ENCODE measurements at regions not wholly inside any gene's neighbourhood (a gene's known extent, or its start where the extent isn't known, plus 50 kb on each side); places are given as distances from the start of the nearest gene placed in this dataset.
"Not testable (repeated sequence)": the region's sequence is repeated elsewhere in the genome, so short reads cannot be mapped to it uniquely, and the experiment has no call there.

DNA sequence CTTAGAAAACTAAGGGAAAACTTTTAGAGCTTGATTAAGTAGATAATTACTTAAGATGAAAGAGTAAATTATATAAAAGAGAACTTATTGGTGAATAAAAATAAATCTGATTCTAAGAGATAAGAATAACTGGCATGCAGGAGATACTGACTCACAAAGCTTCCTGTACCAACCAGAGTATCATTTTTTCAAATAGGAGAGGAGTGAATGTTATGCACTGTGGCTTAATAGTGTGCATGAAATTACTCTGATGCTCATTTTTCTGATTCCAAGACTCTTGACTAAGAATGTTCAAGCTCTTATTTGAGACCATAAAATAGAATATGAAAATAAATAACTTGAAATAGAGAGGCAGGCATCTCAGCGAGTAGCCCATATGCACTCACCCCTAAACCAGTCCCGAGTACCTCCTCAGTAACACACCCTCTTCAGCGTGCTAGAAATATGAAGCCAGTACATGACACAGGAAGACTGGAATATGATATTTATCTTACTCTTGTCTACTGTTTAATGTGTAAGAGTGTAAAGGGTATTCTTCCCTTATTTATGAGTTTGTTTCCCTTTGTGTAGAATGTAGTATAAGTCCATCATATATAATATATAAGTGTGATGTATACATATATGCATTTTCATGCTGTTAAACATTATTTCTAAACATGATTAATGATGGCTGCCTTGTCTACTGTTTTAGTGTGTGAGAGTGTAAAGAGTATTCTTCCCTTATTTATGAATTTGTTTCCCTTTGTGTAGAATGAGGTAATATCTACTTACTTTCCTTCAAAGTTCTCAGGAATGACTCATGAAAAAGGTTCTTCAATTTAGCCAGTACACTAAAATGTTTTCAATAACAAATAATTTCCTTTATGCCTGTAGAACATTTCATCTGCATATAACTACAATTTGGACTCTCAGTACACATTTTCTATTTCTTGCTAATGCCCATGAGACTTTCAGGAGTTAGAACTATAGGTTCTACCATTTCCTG lies 99.2 kb upstream of the PALMD start:
- no peak for DNase-seq

DNA sequence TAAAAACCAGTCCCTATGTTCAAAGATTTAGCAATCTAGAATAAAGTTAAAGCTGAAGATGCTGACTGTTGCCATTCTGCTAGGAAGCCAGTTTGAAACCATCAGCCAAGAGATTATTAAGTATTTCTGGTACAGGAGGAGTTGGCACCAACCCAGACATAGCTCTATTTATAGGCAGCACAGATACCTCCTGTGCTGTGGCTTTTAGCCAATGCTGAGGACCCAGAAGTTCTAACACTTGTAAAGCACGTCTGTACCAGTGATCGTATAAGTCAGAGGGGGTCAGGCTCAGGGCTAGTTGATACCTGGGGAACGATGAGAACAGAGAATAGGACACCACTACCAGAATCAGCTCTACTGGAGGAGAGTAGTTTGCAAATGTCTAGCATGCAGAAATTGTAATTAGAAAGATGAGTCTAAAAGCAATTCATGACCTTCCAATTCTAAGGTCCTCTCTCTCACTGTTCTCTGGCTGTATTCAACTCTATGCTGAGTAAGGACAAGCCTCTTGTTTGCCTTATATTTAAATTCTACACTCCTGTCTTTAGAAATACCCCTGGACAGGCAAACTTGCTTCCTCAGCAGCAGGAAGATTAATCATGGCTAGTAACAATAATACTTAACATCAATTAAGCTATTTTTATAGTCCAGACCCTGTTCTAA lies 96.8 kb upstream of the PALMD start:
- DNase-seq = peak; percentile 93

DNA sequence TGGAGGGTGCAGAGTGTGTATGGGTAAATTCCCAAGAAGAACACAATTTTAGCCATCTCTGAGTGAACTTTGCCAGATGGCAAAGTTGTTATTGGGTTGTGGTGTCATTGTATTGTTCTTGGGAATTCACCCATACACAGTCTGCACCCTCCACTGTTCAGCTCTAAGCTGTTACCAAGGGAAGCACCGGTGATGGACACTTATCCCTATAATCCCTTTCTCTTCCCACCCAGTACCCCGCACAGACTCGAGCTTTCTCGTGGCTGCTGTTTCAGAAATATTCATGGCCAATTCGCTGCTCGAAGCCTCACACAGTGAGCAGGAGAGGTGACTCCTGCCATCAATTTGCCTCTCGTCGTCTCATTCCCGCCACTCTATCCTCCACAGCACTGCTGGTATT lies 95.7 kb upstream of the PALMD start:
- no peak for DNase-seq

DNA sequence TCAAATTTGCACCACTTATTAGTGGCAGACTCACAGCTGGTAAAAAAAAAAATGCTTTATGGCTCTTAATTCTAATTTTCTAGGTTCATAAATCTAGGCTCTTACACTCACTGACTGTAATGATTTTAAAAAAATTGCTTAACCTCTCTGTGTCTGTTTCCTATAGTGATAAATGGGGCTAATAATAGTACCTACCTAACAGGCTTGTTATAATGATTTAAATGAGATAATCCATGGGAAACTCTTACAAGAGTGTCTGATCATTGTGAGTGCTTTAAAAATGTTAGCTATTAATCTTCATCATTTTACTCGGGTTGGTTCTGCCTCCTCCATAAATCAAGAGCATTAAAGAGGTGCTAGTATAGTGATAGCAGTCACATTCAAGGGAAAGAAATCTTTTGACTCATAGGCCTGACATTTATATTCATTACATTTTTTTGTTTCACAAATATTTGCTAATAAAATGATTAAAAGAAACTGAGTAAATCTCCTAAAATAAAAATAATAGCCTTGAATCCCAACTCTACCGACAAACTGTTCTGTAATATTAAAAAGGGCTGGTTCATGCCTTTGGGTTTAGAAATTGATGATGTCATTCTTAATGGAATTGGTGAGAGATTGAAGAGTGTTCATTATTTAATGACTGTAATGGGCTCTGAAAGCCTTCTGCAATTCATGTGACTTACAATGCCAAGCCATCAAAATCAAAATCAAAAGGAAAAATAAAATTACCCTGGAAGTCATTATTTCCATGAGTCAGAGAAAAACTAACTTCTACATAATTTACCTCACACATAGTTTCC lies 93.9 kb upstream of the PALMD start:
- DNase-seq = no peak

DNA sequence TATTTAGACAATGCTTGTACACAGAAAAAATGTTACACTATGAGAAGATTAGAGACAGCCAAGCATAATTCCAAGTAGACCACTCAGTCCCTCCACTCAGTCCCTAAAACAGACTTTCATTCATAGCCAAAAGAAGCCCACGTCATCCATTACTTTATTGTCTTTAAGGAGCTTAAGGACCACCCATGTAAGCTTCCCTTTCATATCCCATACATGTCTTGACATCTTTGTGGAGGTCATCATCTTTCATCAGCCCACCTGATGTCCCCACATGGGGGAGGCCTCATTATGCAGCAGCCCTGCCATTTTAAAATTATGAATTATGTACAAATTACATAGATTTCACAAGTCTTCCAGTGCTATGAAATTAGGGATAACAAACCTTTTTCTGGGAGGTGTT lies 92.6 kb upstream of the PALMD start:
- DNase-seq = no peak

DNA sequence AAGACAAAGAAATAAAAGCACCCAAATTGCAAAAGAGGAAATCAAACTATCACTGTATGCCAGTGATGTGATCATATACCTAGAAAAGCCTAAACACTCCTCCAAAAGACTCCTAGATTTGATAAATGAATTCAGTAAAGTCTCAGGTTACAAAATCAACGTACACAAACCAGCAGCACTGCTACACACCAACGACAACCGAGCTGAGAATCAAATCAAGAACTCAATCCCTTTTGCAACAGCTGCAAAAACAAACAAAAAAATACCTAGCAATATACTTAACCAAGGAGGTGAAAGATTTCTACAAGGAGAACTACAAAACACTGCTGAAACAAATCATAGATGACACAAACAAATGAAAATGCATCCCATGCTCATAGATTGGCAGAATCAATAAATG lies 92.1 kb upstream of the PALMD start:
- not testable (repeated sequence) for DNase-seq

DNA sequence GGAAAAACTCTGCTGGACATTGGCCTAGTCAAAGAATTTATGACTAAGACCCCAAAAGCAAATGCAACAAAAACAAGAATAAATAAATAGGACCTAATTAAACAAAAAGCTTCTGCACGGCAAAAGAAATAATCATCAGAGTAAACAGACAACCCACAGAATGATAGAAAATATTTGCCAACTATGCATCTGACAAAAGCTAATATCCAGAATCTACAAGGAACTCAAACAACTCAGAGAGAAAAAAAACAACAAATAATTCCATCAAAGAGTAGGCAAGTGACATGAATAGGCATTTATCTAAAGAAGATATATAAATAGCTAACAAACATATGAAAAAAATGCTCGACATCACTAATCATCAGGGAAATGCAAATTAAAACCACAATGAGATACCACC lies 91.2 kb upstream of the PALMD start:
- no peak for DNase-seq

DNA sequence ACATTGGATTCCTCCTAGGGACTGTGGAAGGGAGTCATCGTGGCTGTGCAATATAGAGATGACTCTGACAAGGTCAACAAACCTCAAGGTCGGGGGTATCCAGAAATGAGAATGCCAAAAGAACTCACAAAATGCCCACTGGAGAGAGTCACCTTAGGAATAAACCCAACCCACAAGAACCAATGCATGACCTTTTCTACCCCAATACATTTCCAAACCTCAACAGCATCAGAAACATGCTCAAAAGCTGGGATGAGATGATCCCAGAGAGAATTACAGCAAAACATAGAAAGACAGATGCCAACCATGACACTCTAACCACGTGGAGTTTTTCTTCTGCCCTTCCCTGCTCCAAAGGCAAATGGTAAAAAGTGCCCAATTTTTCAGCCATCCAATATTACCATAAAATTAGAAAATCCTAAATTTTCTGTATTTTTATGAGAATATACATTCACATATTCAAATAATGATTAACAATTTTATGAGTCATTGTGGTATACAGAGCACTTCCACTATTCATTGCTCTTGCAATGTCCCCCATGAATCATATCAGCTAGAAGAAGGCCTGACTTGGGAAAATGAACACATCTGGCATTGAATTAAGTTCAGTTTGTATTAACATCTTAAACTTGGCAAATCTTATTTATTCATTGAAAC lies 88.2 kb upstream of the PALMD start:
- DNase-seq = no peak

DNA sequence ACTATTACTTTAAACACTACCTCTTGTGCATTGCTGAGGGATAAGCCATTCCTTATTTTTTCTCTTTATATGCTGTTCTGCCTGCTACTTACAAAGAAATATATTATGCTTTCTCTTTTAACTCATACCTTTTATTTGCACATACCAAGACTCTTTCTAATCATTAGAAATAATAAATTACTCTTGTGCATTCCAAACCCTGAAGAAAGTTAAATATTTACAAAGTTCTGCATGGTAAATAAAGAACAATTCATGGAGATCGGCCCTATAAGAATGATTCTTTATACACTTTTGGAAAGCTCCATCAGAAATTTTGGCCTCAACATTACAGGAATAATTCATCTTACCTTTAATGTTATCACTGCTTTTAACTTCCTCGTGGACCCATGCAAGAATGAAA lies 86.7 kb upstream of the PALMD start:
- DNase-seq = no peak

DNA sequence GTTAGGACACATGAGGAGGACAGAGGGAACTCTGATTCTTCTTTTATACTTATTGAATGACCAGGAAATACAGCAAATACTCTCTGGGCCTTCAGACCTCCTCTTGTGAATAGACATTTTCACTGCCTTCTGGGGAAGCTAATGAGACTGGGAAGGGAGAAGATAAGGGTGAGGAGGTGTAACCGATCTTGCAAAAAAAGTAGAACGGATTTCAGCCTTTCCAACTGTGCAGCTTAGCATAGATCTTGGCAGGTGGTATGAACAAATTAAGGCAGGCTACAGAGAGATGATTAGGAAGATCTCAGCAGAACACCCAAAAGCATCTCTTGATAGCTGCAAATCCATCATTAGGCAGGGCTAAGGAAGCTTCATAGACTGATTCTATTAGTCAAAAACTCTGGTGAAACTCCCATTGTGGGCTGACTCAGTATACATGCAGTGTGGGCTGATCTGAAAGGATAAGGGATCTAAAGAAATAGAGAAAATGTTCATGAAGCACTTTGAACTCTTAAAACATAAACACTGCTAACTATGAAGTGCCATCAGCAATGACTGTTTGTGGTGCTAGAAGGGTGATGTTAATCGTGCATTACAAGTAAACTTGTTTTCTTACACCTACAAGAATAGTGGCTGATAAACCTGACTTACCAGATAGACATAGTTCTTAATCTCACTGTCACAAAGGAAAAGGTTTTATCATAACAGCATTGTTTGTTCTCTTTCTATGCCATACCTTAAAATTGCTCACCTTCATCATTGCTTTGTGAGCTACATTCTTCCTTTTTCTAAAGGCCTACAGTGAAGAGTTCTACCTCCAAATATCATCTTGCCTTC lies 85.5 kb upstream of the PALMD start:
- no peak for DNase-seq

DNA sequence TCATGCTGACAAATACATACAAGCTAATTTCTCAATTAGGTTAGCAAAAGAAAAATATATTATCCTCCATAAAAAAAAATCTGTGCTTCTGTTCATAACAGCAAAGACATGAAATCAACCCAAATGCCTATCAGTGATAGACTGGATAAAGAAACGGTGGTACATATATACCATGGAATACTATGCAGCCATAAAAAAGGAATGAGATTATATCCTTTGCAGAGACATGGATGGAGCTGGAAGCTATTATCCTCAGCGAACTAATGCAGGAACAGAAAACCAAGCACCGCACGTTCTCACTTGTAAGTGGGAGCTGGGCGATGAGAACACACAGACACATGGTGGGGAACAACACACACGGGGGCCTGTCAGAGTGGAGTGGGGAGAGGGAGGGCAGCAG lies 84.0 kb upstream of the PALMD start:
- DNase-seq = no peak

DNA sequence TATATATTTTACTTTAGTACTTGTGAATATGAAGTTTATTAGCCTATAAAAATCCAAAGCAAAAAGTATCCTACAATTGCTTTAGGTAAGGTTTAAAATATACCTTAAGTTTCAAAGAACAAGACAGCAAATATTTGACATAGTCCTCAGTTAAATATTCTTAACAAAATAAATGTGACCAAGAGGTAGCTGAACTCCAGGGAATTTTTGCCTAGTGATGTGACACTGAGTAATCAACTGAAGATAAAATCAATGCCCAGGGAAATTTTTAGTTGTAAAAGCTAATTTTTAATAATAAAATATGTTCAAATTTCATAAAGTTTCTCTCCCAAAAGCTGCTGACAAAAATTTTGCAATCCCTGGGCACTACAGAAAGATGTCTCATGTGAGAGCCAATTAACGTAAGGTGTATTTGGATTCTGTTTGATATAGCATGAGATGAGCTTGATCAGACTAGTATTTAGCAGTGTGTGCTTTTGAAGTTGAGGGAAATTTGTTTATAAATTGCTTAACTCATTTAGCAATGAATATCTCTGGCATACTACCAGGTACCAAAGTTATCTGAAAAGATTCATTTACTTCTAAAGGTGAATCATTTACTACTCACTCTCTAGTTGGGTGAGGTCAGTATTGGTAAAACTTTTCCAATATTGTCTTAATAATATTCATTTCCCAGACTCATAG lies 80.2 kb upstream of the PALMD start:
- no peak for DNase-seq

DNA sequence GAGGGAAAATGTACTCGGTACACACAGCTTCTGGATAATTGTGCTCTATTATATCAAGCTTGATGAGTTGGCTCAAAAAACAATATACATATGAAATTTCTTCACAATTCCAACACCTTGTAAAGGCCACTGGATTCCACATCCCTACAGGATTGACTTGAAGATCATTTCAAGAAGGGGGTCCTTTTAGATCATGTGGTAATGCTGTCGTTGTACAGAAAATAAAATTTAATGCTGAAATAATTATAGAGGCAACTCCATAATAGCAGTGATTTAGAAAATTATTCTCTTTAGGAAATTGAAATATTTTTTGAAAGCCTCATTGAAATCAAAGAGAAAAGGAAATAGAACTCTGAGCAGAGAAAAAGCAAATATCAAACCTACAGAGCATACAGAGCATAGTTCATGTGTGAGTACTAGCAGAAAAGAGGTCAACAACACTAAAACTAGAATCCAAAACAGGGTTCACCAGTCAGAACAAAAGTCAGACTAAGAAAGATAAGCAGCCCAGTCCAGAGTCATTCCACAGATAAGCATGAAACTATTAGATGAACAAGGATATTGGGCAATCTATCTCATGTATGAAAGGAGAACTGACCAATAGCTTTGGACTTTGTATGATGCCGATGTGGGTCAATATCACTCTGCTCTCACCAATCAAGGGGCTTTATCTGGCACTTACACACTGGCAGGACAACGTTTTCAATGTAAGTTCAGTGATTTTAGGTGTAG lies 79.5 kb upstream of the PALMD start:
- DNase-seq = no peak

DNA sequence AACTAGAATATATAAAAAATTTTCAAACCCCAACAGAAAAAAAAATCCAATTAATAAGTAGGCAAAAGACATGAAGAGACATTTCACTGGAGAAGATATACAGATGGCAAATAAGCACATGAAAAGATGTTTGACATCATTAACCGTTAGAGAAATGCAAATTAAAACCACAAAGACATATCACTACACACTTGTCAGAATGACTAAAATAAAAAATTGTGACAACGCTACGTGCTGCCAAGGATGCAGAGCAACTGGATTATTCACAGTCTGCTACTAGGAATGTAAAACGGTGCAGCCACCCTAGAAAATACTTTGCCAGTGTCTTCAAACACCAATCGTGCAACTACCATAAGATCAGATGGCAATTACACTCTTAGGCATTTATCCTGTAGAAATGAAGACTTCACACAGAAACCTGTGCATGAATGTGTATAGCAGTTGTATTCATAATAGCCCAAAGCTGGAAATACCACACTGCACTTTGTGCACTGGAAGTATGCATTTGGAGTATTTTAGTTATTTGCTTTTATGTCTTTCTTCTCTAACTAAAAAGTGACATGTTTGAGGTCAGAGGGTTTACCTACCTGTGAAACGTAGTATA lies 75.3 kb upstream of the PALMD start:
- no peak for DNase-seq

DNA sequence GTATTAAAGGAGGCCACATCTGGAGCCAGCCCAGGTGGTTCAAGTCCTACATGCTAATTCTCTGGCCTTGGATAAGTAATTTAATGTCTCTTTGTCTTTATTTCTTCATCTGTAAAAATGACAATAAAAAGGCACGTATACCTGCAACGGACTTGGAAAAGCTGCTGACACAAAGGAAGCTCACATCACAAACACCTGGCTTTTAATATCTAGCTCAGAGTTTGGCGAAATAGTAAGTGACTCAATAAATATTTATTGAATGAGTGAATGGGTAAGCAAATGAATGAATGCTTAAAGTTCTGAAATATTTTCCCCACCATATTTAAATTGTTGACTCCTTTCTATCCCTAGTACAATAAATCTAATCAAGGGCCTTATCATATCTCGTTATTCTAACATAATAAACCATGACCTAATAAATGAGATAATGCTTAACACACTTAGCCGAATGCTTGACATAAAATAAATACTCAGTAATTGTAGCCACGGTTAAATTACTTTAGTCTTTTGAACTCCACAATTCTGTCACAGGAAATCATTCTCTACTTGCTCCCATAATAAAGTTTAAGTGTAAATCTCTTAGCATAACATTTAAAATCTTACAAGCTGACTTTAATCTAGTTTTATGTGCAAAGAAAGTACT lies 74.7 kb upstream of the PALMD start:
- DNase-seq = no peak

DNA sequence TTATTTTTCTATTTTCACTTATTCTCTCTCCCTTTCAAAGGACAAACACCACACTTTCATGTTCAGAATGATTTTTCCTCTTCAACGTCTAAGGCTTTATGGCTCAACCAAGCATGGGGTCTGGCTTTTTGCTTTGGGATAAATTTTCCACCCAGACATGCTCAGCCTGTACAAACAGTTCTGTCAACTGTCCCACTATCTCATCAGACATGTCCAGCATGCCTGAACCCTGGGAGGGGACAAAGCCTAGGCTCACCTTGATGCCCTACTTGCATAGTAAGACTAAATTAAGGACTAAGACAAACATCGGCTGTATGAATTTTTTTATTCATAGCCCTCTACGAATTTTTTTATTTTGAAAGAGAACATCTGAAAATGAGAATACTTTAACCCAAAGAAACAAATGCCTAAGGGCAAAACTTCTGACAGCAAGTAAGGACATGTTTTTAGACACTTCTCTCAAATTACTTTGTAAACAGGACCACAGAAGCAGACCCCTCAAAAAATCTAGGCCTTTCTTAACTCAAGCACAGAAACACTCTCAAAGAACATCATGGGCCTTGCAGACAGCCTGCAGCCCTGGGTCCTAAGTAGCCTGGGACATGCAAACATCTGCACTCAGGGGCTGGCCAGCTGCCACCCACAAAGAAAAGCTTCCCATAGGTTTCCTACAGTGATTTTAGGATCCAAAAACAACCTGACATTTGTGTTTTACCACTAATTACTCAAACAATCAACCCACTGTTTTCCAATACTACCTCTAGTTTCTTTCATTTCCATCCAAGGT lies 72.3 kb upstream of the PALMD start:
- DNase-seq = peak; percentile 11

DNA sequence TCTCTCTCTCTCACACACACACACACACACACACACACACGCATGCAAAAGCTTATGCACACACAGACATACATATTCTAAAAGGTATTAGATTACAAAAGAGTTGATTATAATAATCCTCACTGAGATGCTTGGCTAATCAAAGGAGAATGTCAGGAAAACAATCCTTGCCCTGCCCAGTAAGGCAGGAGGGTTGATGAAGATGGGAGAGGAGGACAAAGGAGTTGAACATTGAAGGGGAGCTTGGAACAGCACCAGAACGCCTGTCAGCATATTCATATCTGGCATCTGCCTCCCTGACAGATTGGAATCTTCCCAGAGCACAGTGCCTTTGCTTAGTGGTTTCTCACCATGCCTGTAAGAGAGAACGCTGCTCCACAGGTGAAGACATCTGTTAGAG lies 68.6 kb upstream of the PALMD start:
- no peak for DNase-seq

DNA sequence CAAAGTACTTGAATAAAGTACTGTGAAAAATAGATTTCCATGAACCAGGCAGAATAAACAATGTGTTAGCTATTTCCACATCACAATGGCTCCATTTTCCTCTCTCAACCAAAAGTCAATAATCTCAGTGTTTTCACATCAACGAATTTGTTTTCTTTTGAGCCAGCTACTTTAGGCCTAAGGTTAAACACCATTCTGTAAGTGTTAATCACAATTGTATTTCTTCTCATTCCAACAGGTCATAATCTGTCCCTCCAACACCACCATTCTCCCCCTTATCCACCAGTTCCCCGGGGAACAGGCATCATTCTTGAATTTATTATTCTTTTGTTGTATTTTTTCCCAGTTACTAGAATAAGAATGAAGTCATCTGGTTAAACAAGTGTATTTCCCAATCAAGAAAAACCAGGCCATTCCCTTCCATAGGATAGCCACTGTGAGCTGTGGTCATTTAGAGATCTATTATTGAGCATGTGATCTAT lies 66.2 kb upstream of the PALMD start:
- DNase-seq = no peak

DNA sequence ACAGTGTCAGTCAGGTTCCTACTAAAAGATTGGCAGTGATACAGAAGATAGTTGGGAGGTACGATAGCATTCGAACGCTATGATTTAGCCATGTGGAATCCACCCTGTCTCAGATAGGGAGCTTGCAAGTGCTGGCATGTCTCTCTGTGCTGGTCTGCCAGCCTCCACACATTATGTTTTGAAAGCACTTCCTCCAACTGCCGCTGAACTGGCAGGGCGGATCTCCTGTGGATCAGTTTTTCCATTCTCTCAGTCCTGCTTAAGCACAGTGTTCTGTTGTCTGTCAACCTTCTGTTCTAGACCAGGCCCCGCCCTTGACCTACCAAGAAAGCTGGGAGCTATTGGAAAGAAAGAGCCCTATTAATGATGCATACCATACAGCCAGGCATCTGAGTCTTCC lies 65.5 kb upstream of the PALMD start:
- no peak for DNase-seq

Measured in RPMI8226 (cell line).